GM21515 (cell line): ENCODE measurements at regions not wholly inside any gene's neighbourhood (a gene's known extent, or its start where the extent isn't known, plus 50 kb on each side); places are given as distances from the start of the nearest gene placed in this dataset.

ENCODE experiments used
- ATAC-seq: cut with Tn5 transposase; IDR thresholded peaks from one replicate; pipeline ENCODE4 v1.9.1; 2021; ENCODE audit not compliant: unreplicated experiment

GRCh38 chr10:28952523-28952922, 275.2 kb downstream of the BAMBI start:
- ATAC-seq, result no peak

- no peak for ATAC-seq
These were observed 276.9 kb downstream of the BAMBI start for GRCh38 chr10:28954211-28954610.

GRCh38 chr10:28958468-28958867, 281.1 kb downstream of the BAMBI start:
- no peak for ATAC-seq

GRCh38 chr10:28959850-28960501, 282.7 kb downstream of the BAMBI start:
- ATAC-seq, result no peak

GRCh38 chr10:28962768-28963167, 285.4 kb downstream of the BAMBI start:
- ATAC-seq, result no peak

- ATAC-seq, result no peak
These were observed 286.4 kb downstream of the BAMBI start for GRCh38 chr10:28963539-28964221.

- ATAC-seq, result no peak
These were observed 288.6 kb downstream of the BAMBI start for GRCh38 chr10:28965937-28966336.

- no peak for ATAC-seq
These were observed 289.7 kb downstream of the BAMBI start for GRCh38 chr10:28967031-28967430.

GRCh38 chr10:28969413-28969812, 292.1 kb downstream of the BAMBI start:
- ATAC-seq, result no peak

- no peak for ATAC-seq
These were observed 292.9 kb downstream of the BAMBI start for GRCh38 chr10:28970231-28970630.

GRCh38 chr10:28971255-28971654, 293.9 kb downstream of the BAMBI start:
- ATAC-seq, result no peak

GRCh38 chr10:28971764-28972163, 294.4 kb downstream of the BAMBI start:
- ATAC-seq, result no peak

GRCh38 chr10:28973309-28973972, 296.1 kb downstream of the BAMBI start:
- ATAC-seq, result no peak

GRCh38 chr10:28975891-28976531, 298.7 kb downstream of the BAMBI start:
- no peak for ATAC-seq

GRCh38 chr10:28977518-28977917, 300.2 kb downstream of the BAMBI start:
- no peak for ATAC-seq

- no peak for ATAC-seq
These were observed 302.9 kb downstream of the BAMBI start for GRCh38 chr10:28980264-28980663.

- ATAC-seq, result no peak
These were observed 303.7 kb downstream of the BAMBI start for GRCh38 chr10:28981007-28981406.

- no peak for ATAC-seq
These were observed 305.7 kb downstream of the BAMBI start for GRCh38 chr10:28982974-28983373.

GRCh38 chr10:28983799-28984198, 305.1 kb upstream of the LYZL1 start:
- ATAC-seq, result no peak

GRCh38 chr10:28984431-28984830, 304.4 kb upstream of the LYZL1 start:
- no peak for ATAC-seq

- ATAC-seq, result no peak
These were observed 303.6 kb upstream of the LYZL1 start for GRCh38 chr10:28985137-28985885.
